PC-9 (cell line): ENCODE measurements at regions not wholly inside any gene's neighbourhood (a gene's known extent, or its start where the extent isn't known, plus 50 kb on each side); places are given as distances from the start of the nearest gene placed in this dataset.

Source experiments
- CTCF ChIP-seq: fragments of 200-600 bp; sonication (generic); conservative IDR thresholded peaks from 2 replicates; pipeline ENCODE4 v1.6.1; 2017; ENCODE audit warnings: mixed run types, antibody characterized with exemption, mild to moderate bottlenecking, moderate library complexity
- EZH2 ChIP-seq: fragments of 200-600 bp; sonication (generic); IDR thresholded peaks from 2 replicates; pipeline ENCODE4 v1.8.0; 2017; ENCODE audit warnings: antibody characterized with exemption, low read depth

GRCh38 chr14:44070046-44070445, 437.0 kb downstream of the FSCB start:
- TF ChIP-seq CTCF (no peak), EZH2 (no peak)
